T follicular helper cell (primary cell): ENCODE measurements at regions not wholly inside any gene's neighbourhood (a gene's known extent, or its start where the extent isn't known, plus 50 kb on each side); places are given as distances from the start of the nearest gene placed in this dataset.
"Not testable (repeated sequence)": the region's sequence is repeated elsewhere in the genome, so short reads cannot be mapped to it uniquely, and the experiment has no call there.

Experiments used
- DNase-seq: peaks from one replicate; pipeline ENCODE4 v3.0.0-alpha.2; 2020; ENCODE audit warnings: low read depth

DNA sequence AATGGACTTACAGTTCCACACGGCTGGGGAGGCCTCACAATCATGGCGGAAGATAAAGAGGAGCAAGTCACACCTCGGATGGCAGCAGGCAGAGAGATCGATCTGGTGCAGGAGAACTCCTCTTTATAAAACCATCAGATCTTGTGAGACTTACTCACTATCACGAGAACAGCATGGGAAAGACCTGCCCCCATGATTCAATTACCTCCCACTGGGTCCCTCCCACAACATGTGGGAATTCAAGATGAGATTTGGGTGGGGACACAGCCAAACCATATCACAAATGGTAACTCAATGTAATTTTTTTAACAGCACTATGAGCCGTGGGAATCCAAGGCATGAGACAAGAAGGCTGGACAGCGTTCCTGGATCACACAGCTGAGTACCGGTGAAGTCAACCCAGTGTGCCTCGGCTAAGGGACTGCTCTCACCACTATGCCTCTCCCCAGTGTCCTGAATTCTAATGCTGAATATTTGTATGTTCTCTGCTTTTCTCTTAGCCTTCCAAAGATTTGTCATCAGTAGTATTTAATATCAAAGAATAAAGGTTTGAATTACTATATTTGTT lies 84.3 kb downstream of the IRS2 start:
- DNase-seq, result not testable (repeated sequence)

DNA sequence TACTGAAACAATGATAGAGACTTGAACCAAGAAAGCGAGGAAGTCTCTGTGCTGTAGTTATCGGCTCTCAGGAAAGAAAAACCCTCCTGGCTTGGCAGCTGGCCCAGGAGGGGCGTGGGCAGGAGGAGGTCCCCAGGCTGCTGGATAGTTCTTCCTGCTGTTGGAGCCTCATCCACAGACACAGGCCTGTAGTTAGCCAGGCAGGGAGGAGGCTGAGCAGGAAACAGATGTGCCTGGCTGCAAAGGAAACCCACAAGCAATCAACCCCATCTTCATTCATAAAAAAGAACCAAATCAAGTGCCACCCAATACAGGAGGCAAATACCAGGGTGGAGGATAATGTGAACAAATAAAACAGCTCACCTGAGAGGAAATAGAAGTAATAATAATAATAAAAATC lies 86.2 kb downstream of the IRS2 start:
- no peak for DNase-seq

DNA sequence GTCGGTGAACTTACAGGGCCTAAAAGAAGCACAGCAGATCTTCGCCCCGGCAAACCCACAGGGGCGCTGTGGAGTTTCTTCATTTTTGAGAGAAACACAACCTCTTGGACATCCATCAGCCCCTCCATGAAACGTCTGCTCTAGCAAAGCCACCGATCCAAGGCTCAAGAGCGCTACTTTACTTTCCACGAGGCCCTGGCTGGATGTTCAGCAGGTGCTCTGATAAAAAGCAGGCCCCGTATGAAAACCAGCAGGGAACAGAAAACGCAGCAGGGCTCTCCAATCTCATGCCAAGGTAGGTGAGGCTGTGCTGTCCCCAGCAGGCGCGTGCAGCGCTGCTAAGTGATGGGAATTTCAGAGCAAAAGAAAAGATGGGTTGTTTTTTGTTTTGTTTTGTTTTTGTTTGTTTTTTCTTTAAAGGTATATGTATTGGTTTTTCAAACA lies 86.7 kb downstream of the IRS2 start:
- DNase-seq, result no peak

DNA sequence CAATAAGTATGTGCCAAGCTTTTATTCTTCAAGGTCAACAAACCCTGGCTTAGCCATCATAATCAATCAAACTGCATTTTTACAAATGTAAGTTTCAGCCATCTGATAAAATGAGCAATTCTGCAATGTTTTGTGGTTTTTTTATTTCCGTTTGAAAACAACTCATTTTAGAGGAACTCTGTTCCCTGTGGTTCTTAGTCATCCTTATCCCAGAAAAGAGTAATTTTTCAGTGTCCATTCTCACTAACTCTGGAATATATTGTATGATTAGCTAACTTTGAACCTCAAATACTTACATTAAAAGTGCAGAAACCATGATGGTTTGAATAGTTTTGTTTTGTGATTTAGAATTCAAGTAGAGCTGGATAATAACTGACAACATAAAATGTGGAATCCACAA lies 87.6 kb downstream of the IRS2 start:
- DNase-seq, result no peak

DNA sequence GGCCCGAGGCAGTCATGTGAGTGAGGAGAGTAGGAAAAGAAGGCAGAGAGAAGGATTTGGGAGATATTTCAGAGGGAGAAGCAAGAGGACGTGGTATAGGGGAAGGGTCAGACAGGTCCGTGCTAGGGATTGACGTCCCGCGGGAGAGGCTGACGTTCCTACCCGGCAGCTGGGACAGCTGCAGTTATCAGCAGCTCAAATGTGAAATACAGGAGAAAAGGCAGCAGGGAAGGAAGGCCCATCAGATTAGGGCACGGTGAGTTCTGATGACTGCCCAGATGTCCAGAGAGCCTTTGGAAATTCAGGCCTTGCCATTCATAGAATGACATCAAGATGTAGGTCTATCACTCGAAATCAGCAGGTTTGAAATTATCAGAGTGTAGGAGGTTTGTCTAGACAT lies 88.4 kb downstream of the IRS2 start:
- DNase-seq, result no peak

DNA sequence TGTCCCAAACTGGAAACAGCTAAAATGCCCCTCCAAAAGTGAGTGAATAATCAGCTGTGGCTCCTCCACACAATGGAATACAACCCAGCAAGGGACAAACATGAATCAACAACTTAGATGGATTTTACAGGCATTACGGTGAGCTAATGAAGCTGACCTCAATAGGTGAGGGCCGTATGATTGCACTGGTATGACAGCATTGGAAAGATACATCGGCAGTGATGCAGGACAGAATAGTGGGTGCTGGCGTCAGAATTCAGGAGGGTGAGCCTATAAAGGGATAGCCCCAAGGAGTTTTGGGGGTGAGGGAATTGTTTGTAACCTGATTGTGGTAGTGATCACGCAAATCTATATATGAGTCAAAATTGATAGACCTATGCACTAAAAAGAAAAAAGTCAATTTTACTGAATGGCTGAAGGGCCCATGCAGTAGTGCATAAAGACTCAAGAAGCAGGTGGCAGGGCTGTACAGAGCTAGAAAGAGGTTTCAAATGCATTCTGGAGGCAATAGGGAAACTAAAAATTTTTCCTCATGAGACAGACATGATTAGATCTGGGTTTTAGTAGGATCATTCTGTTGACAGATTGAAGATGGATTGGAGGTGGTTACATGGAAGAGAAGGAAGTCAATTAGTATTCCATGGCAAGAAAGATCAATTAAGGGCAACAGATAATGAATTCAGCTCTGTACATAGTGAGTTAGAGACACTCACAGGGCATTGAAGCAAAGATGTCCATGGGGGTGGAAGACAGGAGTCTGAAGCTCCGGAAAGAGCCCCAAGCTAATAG lies 90.8 kb downstream of the IRS2 start:
- no peak for DNase-seq

DNA sequence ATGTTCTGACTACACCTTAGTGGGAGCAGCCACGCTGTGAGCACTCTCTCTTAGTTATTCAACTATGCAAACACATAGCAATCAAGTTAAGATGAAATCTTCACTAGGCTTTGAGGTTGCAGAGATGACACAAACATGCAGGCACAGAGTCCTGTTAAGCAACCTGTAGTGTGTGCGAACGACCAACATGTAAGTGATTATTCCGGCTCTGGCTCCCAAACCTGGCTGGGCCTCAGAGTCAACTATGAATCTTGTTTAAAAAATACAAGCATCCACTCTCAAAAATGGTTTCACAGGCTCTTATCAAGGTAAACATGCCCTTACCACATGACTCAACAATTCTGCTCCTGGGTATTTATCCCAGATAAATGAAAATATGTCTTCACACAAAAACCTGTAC lies 91.4 kb downstream of the IRS2 start:
- DNase-seq, result no peak

DNA sequence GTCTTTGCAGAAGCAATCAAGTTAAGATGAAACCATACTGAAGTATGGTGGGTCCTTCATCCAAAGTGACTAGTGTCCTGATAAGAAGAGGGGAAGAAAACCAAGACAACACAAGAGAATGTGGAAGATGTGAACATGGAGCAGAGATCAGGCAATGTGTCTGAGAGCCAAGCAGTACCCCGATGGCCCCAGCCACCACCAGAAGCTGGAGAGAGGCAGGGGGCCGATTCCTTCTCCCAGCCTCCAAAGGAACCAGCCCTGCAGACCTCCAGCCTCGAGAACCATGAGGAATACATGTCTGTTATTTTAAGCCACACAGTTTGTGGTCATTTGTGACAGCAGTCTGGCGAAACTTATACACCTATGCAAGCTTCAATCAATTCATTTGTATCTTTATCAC lies 93.2 kb downstream of the IRS2 start:
- DNase-seq, result no peak

DNA sequence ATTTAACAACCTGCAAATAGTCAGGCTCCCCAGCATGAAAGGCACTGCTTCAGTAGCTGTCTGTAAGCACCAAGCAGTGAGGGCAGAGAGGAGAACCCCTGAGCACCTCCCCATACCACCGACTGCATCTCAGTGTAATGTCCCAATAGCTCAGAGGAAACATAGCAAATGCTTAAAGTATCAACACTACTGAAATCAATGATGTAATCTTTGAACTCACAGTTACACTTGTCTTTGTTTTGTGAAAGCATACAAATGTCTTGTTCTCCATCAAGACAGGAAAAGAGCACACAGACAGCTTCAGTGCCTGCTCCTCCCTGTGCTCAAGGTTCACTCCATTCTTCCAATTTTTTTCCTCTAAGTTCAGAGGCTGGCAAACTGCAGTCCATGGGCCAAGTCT lies 94.7 kb downstream of the IRS2 start:
- DNase-seq, result no peak

DNA sequence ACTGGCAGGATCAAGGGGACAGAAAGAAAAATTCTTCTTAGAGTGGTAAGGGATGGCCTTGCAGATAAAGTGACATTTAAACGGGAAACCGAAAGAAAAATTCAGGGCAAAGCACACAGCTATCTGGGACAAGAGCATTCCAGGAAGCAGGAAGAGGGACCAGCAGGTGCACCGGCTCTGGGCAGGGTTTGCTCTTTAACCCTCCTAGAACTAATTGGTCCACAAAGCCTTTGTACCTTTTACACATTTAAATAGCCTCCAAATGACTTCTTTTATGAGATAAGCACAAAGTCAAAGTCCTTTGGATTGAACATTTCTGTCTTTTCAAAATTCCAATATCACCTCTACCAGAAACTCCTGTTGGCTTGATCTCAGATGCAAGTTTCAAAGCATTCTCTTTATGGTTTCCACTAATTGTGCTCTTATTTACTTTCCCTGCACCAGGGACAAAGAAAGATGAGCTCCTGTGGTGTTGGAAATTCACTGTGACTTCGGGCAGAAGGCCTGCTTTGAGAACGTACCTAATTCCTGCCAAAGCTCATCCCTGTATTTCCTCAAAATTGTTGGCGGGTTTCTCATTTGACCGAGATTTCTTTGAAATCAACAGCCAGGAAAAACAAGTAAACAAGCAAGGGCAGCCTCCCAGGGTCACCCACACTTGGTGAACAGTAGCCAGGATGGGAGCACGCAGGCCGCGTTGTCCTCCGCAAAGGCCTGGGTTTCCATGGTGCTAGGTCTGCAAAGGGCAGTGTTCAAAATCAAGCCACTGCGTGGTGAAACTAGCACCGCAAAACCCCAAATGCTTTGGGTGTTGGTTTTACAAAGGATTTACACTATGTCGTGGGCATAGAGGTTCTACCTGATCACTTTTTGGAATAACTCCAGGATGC lies 98.6 kb downstream of the IRS2 start:
- no peak for DNase-seq

DNA sequence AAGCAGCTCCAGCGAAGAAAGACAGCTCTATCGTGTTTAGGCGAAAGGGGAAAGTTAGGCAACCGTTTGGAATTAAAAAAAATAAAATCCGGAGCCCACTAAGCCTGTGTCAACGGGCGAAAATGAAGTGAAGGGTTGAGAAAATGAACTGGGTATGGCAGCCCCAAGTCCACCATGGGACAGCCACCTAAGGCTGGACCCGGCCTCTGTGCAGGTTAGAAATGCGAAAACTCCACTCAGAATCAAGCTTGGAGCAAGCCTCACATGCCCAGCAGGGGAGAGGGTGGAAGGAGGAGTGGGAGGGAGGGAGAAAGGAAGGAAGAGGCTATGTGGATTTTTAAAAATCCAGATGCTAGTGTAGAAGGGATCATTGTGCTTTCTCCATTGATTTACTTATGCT lies 101.2 kb downstream of the IRS2 start:
- DNase-seq, result no peak

DNA sequence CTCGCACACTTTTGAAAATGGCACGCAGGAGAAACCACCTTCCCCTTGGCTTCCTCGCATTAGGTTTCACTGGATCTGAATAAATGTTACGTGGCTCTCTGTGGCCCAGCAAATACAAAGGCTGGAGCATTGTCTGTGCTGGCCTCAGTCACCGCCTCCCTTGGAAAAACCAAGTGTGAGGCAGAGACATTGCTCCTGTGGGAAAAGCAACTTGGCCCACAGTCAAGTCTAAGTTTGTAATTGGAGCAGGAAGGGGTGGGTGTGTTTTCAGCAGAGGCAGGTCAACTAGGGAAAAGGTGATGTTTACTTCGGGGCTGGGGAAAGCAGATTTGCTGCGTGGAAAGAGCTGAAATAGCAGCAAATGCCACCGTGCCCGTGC lies 101.6 kb downstream of the IRS2 start:
- DNase-seq, result no peak

DNA sequence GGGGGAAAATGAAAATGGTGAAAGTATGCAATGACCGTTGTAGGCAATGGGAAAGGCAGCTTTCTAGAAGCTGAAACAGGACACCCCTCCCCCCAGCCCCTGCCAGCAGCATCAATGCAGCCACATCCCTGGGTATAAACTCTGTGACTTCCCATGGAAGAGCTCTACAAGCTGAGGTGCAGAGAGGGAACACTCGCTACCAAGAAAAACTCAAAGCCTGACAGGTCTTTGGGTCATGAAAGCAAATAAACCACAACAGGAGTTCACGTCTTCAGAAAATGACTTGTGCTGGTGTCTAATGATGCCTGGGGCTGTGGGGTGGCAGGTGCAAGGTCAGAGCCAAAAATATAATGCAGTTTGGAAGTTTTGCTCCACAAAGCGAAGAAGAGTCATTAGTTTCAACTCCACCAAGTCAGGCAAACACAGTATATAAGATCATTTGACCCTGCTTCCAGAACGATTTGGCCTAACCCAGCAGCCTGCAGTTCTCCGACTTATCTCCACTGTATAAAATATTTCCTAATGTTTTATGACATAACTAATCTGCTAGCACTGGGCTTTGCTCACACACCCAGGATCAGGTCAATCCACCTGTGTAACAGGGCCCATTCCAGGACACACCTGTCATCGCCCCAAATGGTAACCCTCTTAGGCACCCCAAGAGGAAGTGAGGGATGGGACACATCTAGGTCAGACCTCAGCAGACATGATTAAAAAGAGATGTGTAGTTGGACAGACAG lies 102.1 kb downstream of the IRS2 start:
- DNase-seq, result no peak

DNA sequence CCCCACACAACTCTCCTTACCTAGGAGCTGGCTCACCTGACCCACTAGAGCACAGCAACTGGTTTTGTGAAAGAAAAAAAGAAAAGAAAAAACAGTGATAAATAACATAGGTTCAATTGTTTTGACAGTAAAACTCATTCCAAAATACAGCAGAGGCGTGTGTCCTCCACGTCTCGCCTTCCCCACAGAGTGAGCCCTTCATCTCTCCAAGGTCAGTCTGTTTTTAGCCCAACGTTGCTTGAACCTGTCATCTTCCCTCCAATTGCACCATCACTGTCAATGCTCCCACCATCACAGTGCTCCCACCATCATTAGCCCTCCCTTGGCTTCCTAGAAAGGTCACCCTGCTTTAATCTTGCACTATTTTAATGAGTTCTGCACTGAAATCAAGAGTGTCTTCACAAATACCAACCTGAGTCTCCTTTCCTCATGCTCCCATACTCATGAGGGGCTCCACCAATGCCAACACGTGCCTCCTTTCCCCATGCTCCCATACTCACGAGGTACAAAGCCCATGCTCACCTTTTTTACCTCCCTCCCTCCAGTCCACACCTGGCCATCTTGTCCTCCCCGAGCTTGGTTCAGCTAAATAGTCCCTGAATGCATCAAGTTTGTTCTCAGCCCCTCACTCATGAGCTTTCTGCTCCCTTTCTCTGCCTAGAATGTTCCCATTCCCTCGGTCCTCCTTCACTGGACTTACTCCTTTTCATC lies 103.7 kb downstream of the IRS2 start:
- DNase-seq, result no peak

DNA sequence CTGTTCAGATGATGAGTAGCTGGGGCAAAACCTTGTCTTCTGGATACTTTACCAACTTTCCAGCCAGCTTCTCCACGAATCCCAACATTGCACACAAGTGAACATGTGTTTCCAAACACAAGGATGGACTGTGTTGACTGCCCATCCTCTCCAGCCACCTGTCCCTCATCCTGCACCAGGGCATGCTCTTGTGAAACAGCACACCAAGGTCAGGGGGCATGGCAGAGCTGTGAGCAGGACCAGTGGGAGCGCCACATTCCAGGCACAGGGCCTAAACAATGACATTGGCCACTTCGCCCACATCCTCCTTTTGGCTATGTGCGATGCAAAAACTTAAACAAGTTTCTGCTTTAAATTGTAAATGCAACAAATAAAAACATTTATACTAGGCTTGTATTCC lies 105.5 kb downstream of the IRS2 start:
- no peak for DNase-seq

DNA sequence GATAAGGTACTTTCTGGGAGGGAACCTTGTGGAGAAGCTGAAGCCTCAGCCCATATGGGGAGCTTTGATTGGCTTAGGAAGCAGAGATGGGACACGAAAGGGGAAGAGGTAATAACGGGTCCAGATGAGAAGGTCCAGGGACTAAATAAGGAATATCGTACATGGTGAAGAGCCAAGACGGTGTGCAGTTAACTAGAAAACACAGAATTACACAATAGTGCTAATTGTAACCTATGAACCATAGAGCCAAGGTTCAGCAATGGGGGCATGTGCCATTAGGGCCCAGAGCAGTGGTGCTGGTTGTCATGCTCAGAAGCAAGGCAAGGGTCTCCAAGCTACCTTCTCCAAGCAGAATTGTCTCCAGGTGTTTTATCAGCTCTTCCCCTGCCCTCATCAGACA lies 106.1 kb downstream of the IRS2 start:
- DNase-seq, result no peak

DNA sequence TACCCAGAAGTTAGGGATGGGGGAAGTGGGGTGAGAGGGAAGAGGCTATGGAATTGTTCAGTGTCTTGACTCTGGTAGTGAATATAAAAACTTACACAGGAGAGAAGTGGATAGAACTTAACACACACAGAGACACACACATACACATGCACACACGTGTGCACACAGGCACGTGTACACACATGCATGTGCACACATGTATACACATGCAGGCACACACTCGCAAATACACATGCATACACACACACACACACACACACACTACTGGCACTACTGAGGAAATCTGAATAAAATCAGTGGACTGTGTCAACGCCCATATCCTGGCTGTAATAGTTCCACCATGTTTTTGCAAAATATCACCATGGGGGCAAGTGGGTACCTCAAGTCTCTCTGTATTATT lies 107.9 kb downstream of the IRS2 start:
- DNase-seq, result no peak

DNA sequence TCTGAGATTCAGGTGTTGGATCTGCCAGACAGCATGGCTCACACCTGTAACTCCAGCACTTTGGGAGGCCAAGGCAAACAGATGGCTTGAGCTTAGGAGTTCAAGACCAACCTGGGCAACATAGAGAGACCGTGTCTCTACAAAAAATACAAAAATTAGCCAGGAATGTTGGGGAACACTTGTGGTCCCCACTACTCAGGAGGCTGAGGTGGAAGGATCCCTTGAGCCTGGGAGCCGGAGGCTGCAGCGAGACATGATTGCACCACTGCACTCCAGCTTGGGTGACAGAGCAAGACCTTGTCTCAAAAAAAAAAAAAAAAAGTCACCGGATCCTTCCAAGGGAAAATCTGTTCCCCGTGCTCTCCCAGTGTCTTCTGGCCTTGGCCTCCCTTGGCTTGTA lies 109.2 kb downstream of the IRS2 start:
- DNase-seq, result no peak

DNA sequence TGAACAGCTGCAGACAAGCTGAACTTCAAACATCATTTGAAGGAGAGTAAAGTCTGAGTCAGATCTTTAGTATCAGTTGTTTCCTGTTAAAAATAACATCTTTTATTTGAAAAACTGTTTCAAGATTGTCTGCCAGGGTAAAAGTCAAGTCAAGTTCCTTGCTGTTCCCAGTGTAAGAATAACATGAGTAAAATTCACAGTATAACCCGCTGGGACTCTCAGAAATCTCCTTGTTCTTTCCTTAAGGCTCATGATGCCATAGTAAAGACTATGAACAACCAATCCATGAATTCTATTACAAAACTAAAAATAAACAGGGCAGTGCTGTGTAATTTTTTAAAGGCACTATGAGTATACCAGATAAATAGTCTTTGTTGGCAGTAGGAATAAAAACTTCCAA lies 112.9 kb downstream of the IRS2 start:
- DNase-seq, result no peak

DNA sequence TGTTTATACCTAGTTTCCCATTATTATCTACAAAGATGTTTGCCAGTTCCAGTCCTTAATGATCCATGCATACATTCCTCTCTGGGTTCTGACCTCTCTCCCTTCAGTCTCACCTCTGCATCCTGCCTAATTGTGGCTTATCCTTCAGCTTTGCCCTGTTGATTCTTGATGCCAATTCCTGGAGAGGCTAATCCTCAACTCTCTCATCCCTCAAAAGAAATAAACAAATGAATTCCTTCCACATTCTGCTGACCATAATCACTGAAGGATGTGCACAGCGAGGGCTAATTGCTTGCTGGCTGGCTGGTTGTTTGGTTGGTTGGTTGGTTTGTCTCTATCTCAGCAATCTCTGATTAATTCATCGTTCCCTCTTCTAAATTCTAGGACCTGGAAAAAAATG lies 113.8 kb downstream of the IRS2 start:
- no peak for DNase-seq

DNA sequence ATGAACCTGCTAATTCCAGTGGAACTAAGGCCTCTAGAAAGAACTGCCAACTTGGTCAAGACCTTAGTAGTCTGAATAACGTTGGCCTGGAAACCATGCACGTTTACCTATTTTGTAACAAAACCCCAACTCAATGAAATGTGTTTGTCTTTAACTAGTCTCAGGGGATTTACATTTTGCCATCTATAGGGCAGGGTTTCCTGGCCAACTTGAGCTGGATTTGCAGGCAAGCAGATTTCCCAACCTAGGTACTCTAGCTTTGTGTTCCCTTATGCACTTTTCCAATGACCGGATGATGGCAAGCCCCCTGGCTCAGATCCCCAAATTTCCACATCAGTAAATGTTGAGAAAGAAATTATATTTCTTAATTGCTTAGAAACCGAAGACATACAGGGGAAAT lies 114.5 kb downstream of the IRS2 start:
- DNase-seq, result no peak

DNA sequence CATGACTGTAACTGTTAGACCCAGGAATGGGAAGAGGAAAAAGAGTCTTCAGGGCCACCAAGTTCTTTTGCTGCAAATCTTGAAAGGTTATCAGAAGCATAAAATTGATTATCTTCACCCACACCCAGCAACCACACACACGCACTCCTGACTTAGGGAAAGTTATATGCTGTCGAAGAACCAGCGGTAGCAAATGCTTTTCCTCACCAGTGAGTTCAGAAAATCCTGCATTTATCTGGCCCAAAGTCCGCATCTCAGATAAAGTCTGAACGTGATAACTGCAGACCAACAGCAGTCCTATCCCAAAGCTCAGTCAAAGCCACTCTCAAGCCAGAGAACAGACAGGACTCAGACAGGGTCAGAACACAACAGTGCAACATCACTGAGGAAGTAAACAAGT lies 115.6 kb downstream of the IRS2 start:
- no peak for DNase-seq
